A673 (cell line): ENCODE measurements at regions not wholly inside any gene's neighbourhood (a gene's known extent, or its start where the extent isn't known, plus 50 kb on each side); places are given as distances from the start of the nearest gene placed in this dataset.

Experiments
- CTCF ChIP-seq: fragments of 300-800, 200-600 bp; sonication (generic); conservative IDR thresholded peaks from 2 replicates; pipeline ENCODE4 v1.5.1; 2017; ENCODE audit warnings: low read depth, mild to moderate bottlenecking, antibody characterized with exemption, low read length, moderate library complexity, mixed read lengths
- EZH2 ChIP-seq: fragments of 200-600 bp; sonication (generic); IDR thresholded peaks from 2 replicates; pipeline ENCODE4 v1.6.1; 2017; ENCODE audit warnings: borderline replicate concordance, low read depth, mild to moderate bottlenecking, mixed read lengths, antibody characterized with exemption, low read length; ENCODE audit not compliant: poor library complexity, severe bottlenecking

GRCh38 chr14:22493753-22494152 is 95.3 kb downstream of the DAD1 start:
- TF ChIP-seq CTCF (no peak), EZH2 (no peak)
